ENCODE measurements at regions not wholly inside any gene's neighbourhood (a gene's known extent, or its start where the extent isn't known, plus 50 kb on each side); places are given as distances from the start of the nearest gene placed in this dataset.

DNA sequence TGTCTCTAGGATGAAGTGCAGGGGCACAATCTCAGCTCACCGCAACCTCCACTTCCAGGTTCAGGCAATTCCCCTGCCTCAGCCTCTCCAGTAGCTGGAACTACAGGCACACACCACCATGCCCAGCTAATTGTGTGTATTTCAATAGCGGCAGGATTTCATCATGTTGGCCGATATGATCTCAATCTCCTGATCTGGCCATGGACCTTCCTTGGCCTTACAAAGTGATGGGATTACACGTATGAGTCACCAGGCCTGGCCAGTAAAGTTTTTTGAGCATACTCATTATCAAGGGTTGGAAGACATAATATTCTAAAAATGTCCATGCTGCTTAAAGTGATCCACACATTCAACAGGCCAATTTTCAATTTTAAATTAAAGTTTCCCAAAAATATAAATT, 914.4 kb upstream of the TSPY4 start:
- POLR2A ChIA-PET = no interaction called here

DNA sequence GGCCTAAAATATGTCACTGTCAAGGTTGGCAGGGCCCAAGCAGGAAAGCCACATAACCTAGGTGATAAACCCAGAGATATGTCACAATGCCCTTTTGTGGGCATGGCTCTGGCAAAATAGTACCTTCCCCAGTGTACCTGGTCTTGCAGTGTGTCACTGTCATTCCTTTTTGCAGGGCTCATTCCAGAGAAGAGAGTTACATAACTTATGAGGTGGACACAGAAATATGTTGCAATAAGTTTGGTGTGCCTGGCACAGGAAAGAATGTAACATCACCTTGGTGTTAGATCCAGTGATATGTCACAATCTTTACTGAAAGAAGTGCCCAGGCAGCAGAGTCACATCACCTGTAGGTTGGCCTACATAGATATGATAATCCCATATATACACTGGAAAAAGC, 910.8 kb upstream of the TSPY4 start:
- Histone ChIP-seq H3K36me3 (ENCODE audit: control insufficient read depth in 2 of 2, extremely low read depth in 1 of 2, insufficient read depth in 2 of 2, low read length in 2 of 2) (no peaks in the 10 kb centered on the region), H2AFZ (ENCODE audit: low read depth, low read length) (no peak overlapping the region), H3K9me3 (replicated peaks; ENCODE audit: control insufficient read depth, insufficient read depth, low read length) (no peaks in the 10 kb centered on the region), H3K27ac (ENCODE audit: insufficient read depth, low read depth, low read length) (no peak overlapping the region), H3K9ac (replicated peaks; ENCODE audit: extremely low read depth, insufficient read depth, low read length) (no peak overlapping the region), H3K4me3 (replicated peaks in 1 of 3; ENCODE audit: insufficient read depth in 1 of 3, low read depth in 1 of 3, low read length in 3 of 3) (no peak overlapping the region), H3K27me3 (ENCODE audit: control insufficient read depth in 2 of 2, insufficient read depth in 2 of 2, low read length in 2 of 2) (no peaks in the 10 kb centered on the region), H3K79me2 (ENCODE audit: control insufficient read depth, insufficient read depth, low read length) (no peaks in the 10 kb centered on the region), H4K20me1 (replicated peaks; ENCODE audit: control insufficient read depth, extremely low read depth, insufficient read depth, low read length) (no peaks in the 10 kb centered on the region), H3K9me1 (replicated peaks; ENCODE audit: control insufficient read depth, extremely low read depth, insufficient read depth, low read length) (no peaks in the 10 kb centered on the region), H3K4me2 (ENCODE audit: insufficient read depth, low read length) (no peak overlapping the region), H3K4me1 (ENCODE audit: control insufficient read depth, extremely low read depth, insufficient read depth, low read length) (no peaks in the 10 kb centered on the region)
- intact Hi-C loops (cut with micrococcal nuclease) = no loop called here
- TF ChIP-seq, protein P1, sequence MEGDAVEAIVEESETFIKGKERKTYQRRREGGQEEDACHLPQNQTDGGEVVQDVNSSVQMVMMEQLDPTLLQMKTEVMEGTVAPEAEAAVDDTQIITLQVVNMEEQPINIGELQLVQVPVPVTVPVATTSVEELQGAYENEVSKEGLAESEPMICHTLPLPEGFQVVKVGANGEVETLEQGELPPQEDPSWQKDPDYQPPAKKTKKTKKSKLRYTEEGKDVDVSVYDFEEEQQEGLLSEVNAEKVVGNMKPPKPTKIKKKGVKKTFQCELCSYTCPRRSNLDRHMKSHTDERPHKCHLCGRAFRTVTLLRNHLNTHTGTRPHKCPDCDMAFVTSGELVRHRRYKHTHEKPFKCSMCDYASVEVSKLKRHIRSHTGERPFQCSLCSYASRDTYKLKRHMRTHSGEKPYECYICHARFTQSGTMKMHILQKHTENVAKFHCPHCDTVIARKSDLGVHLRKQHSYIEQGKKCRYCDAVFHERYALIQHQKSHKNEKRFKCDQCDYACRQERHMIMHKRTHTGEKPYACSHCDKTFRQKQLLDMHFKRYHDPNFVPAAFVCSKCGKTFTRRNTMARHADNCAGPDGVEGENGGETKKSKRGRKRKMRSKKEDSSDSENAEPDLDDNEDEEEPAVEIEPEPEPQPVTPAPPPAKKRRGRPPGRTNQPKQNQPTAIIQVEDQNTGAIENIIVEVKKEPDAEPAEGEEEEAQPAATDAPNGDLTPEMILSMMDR (IDR thresholded peaks at IDR 0.05; ENCODE audit: extremely low read depth in 1 of 2, insufficient read depth in 1 of 2, low read depth in 1 of 2, low read length in 2 of 2) = no peak
- TF ChIP-seq JUN (IDR thresholded peaks at IDR 0.05; ENCODE audit: borderline replicate concordance, insufficient read depth, insufficient read length, low read depth) = no peak
- no peak for TF ChIP-seq EZH2 (IDR thresholded peaks at IDR 0.05; ENCODE audit: borderline replicate concordance, low read depth, low read length, severe bottlenecking)
- TF ChIP-seq, protein P2, sequence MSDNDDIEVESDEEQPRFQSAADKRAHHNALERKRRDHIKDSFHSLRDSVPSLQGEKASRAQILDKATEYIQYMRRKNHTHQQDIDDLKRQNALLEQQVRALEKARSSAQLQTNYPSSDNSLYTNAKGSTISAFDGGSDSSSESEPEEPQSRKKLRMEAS (IDR thresholded peaks at IDR 0.05; ENCODE audit: insufficient read depth, insufficient read length) = no peak
- TF ChIP-seq FOS (IDR thresholded peaks at IDR 0.05; ENCODE audit: borderline replicate concordance, insufficient read depth, low read length) = no peak
- no peak for TF ChIP-seq MYC (IDR thresholded peaks at IDR 0.05; ENCODE audit: low read depth, low read length)
- no peak for TF ChIP-seq POLR2AphosphoS5 (IDR thresholded peaks at IDR 0.05; ENCODE audit: insufficient read depth, low read depth, low read length)
- no peak for TF ChIP-seq GATA2 (IDR thresholded peaks at IDR 0.05; ENCODE audit: insufficient read depth, insufficient read length, low read depth, low read length)
- ChIA-PET POLR2A (no interaction called here), CTCF (no interaction called here)
- FAIRE-seq (no peak), DNase-seq (ENCODE audit: low read depth, low spot score) (no peak)
- dilution Hi-C loops (cut with MboI; ENCODE audit: extremely low pct_ligation_motif_present, low sequenced_read_pairs) = no loop called here
- BruUV-seq (replicated peaks) = no TSS peak

More for the DNA sequence above, 914.4 kb upstream of the TSPY4 start:
- no peaks in the 10 kb centered on the region for H3K9me3 ChIP-seq (replicated peaks; ENCODE audit: control insufficient read depth, insufficient read depth, low read length)
- no peaks in the 10 kb centered on the region for H3K36me3 ChIP-seq (ENCODE audit: control insufficient read depth in 2 of 2, extremely low read depth in 1 of 2, insufficient read depth in 2 of 2, low read length in 2 of 2)
- dilution Hi-C loops (cut with MboI; ENCODE audit: extremely low pct_ligation_motif_present, low sequenced_read_pairs) = no loop called here
- TF ChIP-seq EZH2 (IDR thresholded peaks at IDR 0.05; ENCODE audit: borderline replicate concordance, low read depth, low read length, severe bottlenecking) (no peak), JUN (IDR thresholded peaks at IDR 0.05; ENCODE audit: borderline replicate concordance, insufficient read depth, insufficient read length, low read depth) (no peak), MYC (IDR thresholded peaks at IDR 0.05; ENCODE audit: low read depth, low read length) (no peak), POLR2A (IDR thresholded peaks at IDR 0.05; ENCODE audit: low read depth, low read length) (no peak)
- no peak overlapping the region for H3K4me3 ChIP-seq (replicated peaks in 1 of 3; ENCODE audit: insufficient read depth in 1 of 3, low read depth in 1 of 3, low read length in 3 of 3)
- FAIRE-seq (no peak), DNase-seq (ENCODE audit: low read depth, low spot score) (no peak)
- H3K4me1 ChIP-seq (ENCODE audit: control insufficient read depth, extremely low read depth, insufficient read depth, low read length) = no peaks in the 10 kb centered on the region
- BruUV-seq (replicated peaks) = no TSS peak
- H4K20me1 ChIP-seq (replicated peaks; ENCODE audit: control insufficient read depth, extremely low read depth, insufficient read depth, low read length) = no peaks in the 10 kb centered on the region
- no peaks in the 10 kb centered on the region for H3K79me2 ChIP-seq (ENCODE audit: control insufficient read depth, insufficient read depth, low read length)
- H3K9ac ChIP-seq (replicated peaks; ENCODE audit: extremely low read depth, insufficient read depth, low read length) = no peak overlapping the region
- H3K27ac ChIP-seq (ENCODE audit: insufficient read depth, low read depth, low read length) = no peak overlapping the region
- H3K9me1 ChIP-seq (replicated peaks; ENCODE audit: control insufficient read depth, extremely low read depth, insufficient read depth, low read length) = no peaks in the 10 kb centered on the region
- CTCF ChIA-PET = no interaction called here
- no peaks in the 10 kb centered on the region for H3K27me3 ChIP-seq (ENCODE audit: control insufficient read depth in 2 of 2, insufficient read depth in 2 of 2, low read length in 2 of 2)
- no peak overlapping the region for H2AFZ ChIP-seq (ENCODE audit: low read depth, low read length)
- no peak overlapping the region for H3K4me2 ChIP-seq (ENCODE audit: insufficient read depth, low read length)
- intact Hi-C loops (cut with micrococcal nuclease) = no loop called here

All from endothelial cell of umbilical vein (primary cell).